Jurkat, Clone E6-1 (cell line): ENCODE measurements at regions not wholly inside any gene's neighbourhood (a gene's known extent, or its start where the extent isn't known, plus 50 kb on each side); places are given as distances from the start of the nearest gene placed in this dataset.

Experiments
- DNase-seq: peaks from one replicate; pipeline ENCODE4 v3.0.0-alpha.2; 2011; ENCODE audit warnings: low read depth, low spot score
- H3K4me3 ChIP-seq: 2 replicates; pipeline ENCODE4 v1.5.1; 2011; ENCODE audit warnings: mild to moderate bottlenecking, low read length, control low read depth, moderate library complexity

DNA sequence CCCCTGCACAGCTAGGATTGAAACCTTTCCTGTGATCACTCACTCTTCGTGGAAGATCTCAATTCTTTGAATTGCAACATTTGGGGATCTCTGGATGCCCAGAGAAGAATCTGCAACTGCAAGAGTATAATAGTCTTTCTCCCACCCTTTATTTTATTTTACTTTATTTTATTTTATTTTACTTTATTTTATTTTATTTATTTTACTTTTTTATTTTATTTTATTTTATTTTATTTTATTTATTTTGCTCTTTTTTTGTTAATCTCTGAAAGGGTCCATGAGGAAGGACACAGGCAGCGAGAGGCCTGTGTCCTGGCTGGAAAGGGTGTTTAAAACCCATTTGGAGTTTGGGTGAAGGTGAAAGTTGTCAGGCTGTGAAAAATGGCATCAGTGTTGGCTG is 181.4 kb downstream of the TMEM182 start:
- H3K4me3 ChIP-seq: no peak overlapping the region

DNA sequence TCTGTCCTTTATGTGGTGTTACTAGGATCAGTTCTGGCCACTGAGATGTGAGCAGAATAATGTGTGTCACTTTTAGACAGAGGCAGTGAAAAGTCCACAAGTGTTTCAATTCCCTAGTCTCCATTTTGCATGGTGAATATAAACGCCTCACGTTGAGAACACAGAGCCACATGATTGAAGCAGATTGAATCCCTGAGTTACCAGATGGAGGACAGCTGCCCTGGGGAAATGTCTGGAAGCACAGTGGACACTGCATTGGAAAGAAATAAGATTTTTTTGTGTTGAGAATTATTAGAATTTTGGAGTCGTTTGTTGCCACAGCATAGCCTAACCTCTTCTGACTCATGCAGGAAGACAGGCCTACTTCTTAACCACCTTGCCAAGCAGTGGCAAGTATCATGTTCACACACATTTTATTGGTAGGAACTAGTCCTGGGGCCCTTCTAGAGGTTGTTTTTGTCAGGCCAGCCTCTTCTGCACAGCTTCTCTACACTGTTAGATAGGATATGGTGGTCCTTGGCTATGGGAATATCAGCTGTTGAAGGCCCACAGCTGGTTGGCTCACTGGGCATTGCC is 188.6 kb downstream of the TMEM182 start:
- H3K4me3 ChIP-seq: no peak overlapping the region
- DNase-seq: no peak

More for the DNA sequence above, 181.4 kb downstream of the TMEM182 start:
- no peak for DNase-seq

DNA sequence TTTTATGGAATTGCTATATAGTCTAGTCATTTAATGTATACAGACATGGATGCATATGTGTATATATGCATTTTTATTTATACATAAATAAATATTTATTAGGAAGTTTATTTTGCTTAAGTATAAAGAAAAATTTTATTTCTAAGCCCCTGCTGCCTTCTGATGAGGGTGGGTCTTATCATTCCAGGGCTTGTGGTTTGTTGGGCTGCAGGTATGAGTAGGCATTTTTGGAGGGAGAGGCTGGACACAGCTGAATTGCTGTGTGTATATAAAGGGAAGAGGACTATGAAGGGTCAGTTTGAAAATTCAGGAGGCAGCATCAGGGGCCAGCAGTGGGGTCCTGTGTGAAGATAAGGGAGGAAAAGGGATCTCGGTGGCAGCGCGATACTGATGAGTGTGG is 189.4 kb downstream of the TMEM182 start:
- H3K4me3 ChIP-seq: no peak overlapping the region

DNA sequence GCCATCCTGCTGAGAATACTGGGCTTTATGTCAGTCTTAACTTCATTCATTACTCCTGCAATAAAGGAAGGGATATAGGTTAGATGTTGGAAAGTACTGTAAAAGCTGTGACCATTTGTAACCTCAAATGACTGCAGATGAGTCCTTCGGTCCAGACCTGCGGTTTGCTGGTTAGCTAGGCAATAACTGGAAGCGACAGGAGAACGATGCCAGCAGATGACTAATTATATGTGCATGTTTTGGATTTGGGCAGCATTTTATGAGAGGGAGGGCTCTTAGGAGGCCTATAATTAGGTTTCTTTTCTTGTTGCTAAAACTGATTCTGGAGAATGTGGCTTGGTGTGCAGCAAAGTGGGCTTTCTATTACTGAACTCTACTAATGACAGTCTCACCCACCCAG is 205.6 kb downstream of the TMEM182 start:
- DNase-seq: no peak
- H3K4me3 ChIP-seq: no peak overlapping the region

More for the DNA sequence above, 189.4 kb downstream of the TMEM182 start:
- no peak for DNase-seq

DNA sequence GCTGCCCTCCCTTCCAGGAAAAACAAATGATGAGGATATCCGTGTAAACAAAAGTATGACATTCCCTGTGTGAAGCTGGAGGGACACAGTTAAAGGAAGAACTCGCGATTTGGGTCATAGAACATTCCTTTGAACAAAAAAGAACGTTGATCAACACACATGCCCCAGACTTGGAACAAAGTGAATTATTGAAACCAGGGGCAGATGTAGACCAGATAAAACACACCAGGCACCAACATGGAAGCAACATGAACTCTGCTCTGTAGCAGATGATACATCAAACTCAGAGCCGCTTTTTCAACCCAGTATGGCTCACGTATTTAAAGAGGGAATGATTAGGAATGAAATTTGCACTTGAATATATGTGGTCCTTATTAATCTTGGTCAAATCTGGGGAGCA is 206.5 kb downstream of the TMEM182 start:
- no peak overlapping the region for H3K4me3 ChIP-seq
- no peak for DNase-seq

DNA sequence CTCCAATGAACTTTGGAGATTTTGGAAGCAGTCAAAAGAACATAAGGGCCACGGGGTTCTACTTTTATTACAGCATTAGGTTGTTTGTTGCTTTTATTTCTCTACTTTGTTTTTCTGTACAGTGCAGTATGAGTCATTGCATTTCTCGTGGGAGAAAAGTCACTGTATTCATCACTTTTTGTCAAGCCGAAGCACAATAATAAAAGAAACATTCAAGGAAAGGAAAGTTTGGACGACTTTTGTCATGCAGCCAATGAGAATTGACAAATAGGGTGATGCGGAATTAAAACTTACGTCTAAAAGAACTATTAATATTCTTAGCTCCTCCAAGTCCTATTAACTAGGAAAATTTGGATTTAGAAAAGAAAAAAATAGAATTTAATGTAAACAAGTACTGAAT is 209.9 kb downstream of the TMEM182 start:
- DNase-seq: no peak
- no peak overlapping the region for H3K4me3 ChIP-seq

DNA sequence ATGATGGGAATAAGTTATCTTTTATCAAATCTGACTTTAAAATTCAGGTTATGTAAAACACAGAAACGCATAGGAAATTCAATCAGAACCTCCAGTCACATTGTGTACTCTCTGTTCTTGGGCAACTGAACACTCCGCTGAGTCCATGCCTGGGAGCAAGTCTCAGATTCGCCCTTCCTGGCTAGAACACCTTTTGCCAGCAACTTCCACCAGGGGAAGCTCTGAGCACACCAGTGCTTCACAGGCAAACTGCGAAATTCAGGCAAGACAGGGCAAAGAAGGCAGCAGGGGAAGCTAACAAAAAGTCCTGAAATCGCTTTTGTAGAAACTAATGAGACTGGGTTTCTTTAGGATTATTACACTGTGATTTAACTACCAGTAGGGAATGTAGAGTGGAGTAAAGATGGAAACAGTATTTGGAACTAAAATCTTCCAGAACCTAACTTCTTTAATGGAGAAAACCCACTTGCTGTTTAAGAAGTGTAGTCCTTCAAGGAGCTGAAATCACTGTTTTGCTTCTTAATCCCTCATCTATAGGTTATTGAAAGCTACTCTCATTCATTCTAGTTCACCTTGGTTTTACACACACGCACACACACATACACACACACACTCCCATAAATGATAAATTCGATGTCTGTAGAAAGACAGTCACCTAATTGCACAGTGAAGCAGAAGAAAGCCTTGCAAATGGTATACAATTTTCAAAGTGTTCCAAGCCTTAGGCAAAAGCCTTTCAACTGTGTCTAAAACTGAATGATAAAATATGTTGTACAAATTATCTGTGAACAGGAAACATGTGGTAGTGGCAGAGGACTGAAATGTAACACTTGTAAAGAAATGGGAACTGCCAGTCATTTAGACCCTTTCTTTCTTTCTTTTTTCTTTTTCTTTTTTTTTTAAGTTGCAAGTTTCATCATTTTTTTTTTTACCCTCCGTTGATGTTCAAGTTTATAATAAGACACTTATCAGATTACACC is 214.5 kb downstream of the TMEM182 start:
- no peak overlapping the region for H3K4me3 ChIP-seq
- peak; percentile 14 for DNase-seq

DNA sequence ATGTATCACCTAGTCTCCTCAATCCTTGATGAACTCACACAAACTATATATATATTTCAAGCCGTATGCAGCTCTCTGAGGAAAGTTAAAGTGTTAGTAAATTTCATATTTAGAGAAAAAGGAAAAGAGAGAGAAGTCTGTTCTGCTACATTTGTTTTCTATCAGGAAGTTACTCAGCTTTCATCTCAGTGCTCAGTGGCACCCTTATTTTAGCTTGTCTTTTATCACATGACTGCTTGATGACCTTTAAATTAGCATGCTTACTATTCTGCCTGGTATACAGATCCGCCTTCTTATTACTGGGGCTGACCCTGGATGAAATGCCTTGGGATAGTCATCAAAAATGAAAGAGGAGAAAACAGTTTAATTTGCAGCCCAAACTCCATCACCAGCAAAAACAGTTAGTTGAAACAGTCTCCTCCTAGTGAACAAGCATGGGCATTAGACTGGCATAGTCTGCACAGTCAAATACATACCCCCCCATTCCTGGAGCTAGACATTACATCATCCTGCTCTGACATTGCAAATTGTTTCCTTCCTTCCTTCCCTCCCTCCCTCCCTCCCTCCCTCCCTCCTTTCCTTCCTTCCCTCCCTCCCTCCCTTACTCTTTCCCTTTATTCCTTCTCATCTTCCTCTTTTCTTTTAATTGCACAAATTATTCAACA is 215.7 kb downstream of the TMEM182 start:
- no peak overlapping the region for H3K4me3 ChIP-seq
- no peak for DNase-seq

DNA sequence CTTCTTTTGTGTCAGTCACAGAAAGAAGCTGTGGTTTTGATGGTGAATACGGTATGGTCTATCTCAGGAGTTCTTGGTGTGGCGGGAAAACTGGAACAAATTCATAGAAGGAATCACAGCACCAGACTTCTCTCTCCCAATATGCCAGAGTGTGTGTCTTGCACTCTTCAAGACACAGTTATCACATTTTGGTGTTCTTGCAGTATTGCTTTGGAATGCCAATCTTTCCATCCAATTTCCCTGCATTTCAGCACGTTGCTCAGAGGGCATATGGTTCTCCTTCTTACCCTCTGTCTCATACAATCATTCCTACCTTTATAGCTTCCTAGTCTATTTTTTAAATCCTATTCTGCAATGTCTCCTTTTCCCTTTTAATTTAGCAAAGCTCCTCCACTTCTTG is 216.3 kb downstream of the TMEM182 start:
- H3K4me3 ChIP-seq: no peak overlapping the region
- no peak for DNase-seq

DNA sequence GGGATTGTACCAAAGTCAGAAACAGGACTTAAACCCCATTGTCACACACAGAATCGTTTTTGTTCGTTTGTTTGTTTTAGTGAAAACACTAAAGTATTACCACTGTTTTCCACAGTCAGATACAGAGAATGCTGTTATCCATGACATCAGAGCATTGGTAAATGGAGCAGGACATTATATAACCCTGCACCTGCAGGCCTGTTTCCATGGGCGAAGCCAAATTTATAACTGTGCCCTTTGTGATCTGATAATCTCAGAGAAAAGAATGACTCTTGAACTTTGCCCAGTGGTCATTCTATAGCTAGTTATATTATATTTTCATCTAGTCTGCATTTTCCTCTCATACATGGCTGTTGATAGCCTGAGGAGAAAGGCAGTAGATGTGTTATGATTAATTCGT is 217.6 kb downstream of the TMEM182 start:
- no peak overlapping the region for H3K4me3 ChIP-seq
- no peak for DNase-seq

DNA sequence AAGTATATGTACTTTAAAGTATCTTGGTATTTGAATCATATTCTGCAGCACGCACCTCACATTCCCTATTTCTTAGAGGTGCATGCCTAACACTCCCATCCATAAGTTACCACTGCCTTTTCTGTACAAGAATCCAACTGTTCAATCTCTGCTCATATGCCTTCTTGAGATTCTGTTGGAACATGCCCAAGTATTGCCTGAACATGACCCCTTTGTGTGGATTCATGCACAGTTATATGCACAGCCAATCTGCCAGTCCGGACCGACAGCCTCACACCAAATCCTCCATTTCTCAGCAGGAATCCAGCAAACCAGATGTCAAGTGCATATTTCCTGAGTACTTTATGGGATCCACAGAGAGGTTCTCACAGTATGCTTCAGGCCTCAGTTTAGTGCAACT is 222.0 kb downstream of the TMEM182 start:
- no peak overlapping the region for H3K4me3 ChIP-seq
- no peak for DNase-seq

DNA sequence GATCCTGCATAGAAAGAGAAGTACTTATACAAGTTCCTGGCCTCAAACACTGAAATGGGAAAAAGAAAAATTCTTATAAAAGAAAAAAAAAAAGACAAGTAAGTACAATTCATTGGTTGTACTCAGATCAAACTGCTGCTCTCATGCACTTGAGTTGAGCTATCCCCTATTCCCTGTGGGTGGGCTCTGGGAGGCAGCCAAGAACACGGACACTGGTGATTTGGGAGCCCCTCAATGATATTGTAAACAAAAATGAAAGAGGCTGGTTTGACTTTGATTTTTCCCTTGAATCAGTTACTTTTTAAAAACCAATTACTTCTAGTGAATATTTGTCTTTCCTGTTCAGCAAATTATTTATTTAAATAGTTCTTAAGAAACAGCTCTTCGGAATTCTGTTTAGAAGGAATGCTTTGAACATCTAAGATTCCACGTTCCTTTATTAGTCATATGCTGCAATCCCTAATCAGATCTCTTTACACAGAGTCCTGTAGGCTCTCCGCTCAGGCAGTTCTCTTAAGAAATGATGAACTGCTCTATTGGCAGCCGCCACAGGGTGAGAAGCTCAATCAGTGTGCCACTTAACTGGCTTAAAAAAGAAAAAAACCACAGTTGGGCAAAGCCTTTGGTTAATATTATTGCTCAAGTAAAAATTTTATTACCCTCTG is 225.1 kb downstream of the TMEM182 start:
- no peak overlapping the region for H3K4me3 ChIP-seq
- DNase-seq: no peak

DNA sequence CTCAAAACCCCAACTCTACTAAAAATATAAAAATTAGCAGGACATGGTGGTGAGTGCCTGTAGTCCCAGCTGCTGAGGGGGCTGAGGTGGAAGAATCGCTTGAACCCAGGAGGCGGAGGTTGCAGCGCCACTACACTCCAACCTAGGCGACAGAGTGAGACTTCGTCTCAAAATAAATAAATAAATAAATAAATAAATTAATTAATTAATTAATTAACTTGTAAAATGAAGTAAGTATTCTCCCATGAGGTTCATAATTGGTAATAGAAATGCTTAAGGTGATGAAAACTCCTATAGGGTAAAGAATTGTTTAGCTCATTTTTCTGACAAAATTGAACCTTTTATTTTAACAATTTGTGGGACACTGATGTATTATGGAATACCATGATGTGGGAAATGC is 230.8 kb downstream of the TMEM182 start:
- no peak overlapping the region for H3K4me3 ChIP-seq
- DNase-seq: no peak

DNA sequence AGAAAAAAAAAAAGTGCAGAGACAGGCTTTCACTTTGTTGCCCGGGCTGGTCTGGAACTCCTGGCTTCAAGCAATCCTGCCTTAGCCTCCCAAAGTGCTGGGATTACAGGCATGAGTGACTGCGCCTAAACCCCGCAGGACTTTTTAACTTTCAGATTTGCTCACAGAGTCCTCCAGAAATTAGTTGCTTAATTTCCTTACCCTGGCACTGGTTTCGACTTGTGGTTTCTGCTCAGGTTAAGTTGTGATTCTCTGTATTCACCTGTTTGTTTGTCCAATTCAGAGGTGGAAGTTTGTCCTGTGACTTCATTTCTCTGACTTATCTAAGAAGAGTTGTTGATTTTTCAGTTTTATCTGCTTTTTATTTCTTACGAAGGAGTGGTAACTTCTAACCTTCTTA is 238.1 kb downstream of the TMEM182 start:
- DNase-seq: no peak
- H3K4me3 ChIP-seq: no peak overlapping the region

DNA sequence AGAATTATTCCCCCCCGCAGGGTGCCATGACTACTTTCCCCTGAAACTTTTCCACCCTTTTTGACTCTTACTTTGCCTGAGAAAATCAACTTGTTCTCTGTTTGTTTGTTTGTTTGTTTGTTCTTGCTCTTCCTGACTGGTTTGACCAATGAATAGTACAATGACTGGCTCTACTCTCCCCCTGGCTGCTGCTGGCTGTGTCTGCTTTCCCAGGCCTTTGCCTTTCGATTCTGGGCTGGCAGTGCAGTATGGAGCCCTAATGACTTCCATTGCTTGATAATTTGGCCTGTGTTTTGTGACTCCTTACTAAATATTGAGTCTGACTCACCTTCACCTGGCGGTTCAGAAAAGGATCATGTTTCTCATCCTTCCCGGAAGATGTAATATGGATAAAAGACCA is 241.1 kb downstream of the TMEM182 start:
- no peak overlapping the region for H3K4me3 ChIP-seq
- DNase-seq: no peak

DNA sequence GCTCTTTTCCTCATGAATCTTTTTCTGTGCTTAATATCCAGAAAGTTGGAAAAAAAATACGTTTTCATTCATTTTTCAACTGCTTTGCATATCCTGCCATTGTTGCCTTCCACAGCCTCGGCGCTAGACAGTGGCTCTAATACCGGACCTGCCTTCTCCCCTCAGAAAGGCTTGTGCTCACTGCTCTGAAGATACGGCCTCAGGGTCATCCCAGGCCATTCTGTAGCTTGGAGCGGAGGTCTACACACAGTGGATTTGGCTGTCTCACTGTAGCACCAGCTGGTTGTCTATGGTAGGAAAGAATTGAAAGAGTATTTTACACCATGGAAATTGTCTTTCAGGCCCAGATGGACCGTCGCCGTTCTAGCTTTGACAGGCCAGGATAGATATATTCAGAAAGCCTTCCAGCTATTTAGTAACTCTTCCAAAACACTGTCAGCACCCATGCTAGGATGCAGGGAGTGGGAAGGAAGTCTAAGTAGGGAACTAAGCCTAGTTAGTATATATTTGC is 242.0 kb downstream of the TMEM182 start:
- DNase-seq: no peak
- H3K4me3 ChIP-seq: no peak overlapping the region

DNA sequence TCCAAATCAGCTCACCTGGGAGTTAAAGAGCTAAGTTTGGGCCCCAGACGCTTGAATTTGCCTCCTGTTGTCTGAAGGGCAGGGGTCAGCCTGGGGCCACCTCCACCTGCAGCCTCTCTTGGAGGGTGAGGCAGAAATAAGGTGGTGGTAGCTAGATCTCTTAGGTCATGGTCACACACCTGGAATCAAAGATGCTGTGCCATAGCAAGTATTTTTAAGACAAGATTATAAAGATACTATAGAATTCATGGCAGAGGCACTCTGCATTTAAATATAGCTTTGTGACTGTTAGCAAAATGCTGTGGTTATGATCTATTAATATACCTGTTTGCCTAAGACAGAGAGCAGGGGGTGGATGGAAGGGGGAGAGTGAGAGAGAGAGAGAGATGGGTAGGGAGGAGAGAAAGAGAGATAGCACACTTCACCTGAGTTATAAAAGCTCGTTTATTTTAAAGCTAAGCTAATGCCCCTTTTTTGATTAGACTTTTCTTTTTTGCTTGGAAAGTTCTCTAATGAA is 242.7 kb downstream of the TMEM182 start:
- no peak overlapping the region for H3K4me3 ChIP-seq
- no peak for DNase-seq

DNA sequence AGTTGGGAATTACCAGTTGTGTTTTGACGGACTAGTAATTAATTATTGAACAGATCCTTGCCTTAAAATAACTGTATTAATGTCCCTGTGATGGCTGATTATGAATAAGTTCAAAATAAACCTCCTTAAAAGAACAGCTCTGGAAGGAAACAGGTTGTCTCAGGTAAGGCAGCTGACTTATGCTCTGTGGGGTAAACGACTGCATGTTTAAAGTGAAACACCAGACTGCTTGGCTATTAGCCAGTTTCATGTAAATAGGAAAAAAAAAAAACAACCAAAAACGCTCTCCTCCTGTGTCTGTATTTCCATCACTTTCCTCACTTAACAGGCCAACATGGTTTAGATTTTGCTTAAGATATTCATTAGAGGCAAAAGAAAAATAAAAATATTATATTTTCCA is 243.6 kb downstream of the TMEM182 start:
- no peak for DNase-seq
- no peak overlapping the region for H3K4me3 ChIP-seq

DNA sequence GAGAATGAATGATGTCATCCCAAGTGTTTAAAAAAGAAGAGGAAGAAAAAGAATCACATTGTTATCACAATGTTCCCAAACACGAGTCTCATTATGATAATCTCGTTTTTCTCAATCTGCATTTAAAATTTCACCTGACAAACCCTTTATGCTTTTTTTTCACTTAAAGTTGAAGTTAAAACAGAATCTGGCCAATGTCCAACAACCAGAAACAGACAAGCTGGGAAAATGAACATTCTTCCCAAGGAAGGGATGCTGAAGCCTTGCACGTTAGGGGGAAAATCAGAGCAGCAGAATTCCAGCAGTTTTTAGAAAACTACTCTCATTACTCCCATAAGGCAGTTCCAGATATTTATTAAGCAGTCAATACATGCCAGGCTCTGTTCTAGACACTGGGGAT is 245.3 kb downstream of the TMEM182 start:
- no peak overlapping the region for H3K4me3 ChIP-seq
- DNase-seq: no peak
